ENCODE measurements at regions not wholly inside any gene's neighbourhood (a gene's known extent, or its start where the extent isn't known, plus 50 kb on each side); places are given as distances from the start of the nearest gene placed in this dataset.

DNA sequence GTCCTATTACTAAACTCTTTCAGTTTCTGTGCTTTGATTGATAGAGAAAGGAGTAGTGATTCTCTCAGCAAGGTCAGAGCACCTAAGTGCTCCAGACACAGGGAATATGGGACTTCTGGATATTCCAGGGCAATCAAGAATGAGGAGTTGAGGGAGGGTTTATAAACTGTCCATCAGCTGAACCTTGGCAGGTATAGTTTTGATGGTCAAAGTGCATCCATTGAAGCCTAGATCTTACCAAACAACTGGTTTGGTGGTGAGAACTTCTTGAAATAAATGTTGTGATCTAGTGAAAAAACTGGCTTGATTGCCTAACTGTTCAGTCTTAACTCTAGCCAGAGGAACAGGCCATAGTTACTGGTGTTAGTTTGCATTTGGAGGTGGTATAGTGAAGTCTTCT is 207.0 kb upstream of the ONECUT1 start:
- Mint-ChIP-seq H3K27me3 (ENCODE audit: low read depth in 3 of 3) (peaks cover 0 to 1% (median 0%) of the 10 kb centered on the region in 3 donors), H3K4me1 (no peaks in the 10 kb centered on the region), H3K4me3 (no peak overlapping the region), H3K36me3 (no peaks in the 10 kb centered on the region), H3K27ac (no peak overlapping the region), H3K9me3 (peaks cover 2 to 16% (median 8%) of the 10 kb centered on the region in 7 donors)
- no peaks in the 10 kb centered on the region for H3K79me2 ChIP-seq (ENCODE audit: insufficient read depth, low read length)
- H3K4me2 ChIP-seq (replicated peaks; ENCODE audit: extremely low read depth, low read length, poor library complexity, severe bottlenecking): no peak overlapping the region
- H3K9ac ChIP-seq (ENCODE audit: insufficient read depth, low read length, poor library complexity, severe bottlenecking): no peak overlapping the region
- no peak for DNase-seq
- no peaks in the 10 kb centered on the region for H3K4me1 ChIP-seq (ENCODE audit: control insufficient read depth in 1 of 2, insufficient read depth in 2 of 2, low read length in 2 of 2)
- no peak overlapping the region for H2AFZ ChIP-seq (ENCODE audit: insufficient read depth, low read depth, low read length, poor library complexity, severe bottlenecking)
- no peak overlapping the region for H3K27ac ChIP-seq (ENCODE audit: low read depth in 1 of 2, low read length in 2 of 2)
- H3K4me3 ChIP-seq (replicated peaks in 1 of 3; ENCODE audit: low read depth in 2 of 3, low read length in 3 of 3): no peak overlapping the region
- H3K27me3 ChIP-seq (ENCODE audit: control insufficient read depth in 2 of 2, insufficient read depth in 2 of 2, low read length in 2 of 2): no peaks in the 10 kb centered on the region
- no peaks in the 10 kb centered on the region for H4K20me1 ChIP-seq (ENCODE audit: insufficient read depth, low read length)
- intact Hi-C loops (cut with micrococcal nuclease): no loop called here
- H3K36me3 ChIP-seq (replicated peaks in 1 of 2; ENCODE audit: control insufficient read depth in 1 of 2, insufficient read depth in 2 of 2, low read length in 2 of 2): no peaks in the 10 kb centered on the region
- H3K9me3 ChIP-seq (replicated peaks in 1 of 2; ENCODE audit: control insufficient read depth in 1 of 2, insufficient read depth in 1 of 2, low read length in 2 of 2): no peaks in the 10 kb centered on the region
- TF ChIP-seq, protein P1, sequence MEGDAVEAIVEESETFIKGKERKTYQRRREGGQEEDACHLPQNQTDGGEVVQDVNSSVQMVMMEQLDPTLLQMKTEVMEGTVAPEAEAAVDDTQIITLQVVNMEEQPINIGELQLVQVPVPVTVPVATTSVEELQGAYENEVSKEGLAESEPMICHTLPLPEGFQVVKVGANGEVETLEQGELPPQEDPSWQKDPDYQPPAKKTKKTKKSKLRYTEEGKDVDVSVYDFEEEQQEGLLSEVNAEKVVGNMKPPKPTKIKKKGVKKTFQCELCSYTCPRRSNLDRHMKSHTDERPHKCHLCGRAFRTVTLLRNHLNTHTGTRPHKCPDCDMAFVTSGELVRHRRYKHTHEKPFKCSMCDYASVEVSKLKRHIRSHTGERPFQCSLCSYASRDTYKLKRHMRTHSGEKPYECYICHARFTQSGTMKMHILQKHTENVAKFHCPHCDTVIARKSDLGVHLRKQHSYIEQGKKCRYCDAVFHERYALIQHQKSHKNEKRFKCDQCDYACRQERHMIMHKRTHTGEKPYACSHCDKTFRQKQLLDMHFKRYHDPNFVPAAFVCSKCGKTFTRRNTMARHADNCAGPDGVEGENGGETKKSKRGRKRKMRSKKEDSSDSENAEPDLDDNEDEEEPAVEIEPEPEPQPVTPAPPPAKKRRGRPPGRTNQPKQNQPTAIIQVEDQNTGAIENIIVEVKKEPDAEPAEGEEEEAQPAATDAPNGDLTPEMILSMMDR (IDR thresholded peaks at IDR 0.05): no peak

DNA sequence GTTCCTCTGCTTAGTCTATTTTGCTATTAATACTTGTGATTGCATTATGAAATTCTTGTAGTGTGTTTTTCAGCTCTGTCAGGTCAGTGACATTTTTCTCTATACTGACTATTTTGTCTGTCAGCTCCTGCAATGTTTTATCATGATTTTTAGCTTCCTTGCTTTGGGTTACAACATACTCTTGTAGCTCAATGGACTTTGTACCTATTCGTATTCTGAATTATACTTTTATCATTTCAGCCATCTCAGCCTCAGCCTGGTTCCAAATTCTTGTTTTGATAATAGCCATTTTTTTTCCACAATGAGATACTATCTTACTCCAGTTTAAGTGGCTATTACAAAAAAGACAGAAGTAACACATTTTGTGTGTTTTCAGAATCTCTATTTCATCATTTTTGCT is 204.2 kb upstream of the ONECUT1 start:
- H3K4me3 ChIP-seq (replicated peaks in 1 of 3; ENCODE audit: low read depth in 2 of 3, low read length in 3 of 3): no peak overlapping the region
- no peak overlapping the region for H3K4me3 Mint-ChIP-seq
- WGBS (ENCODE audit: insufficient coverage): no CpG with 5 or more reads among the region's 1 CpG
- no peak overlapping the region for H3K27ac ChIP-seq (ENCODE audit: low read depth in 1 of 2, low read length in 2 of 2)
- DNase-seq: no peak
- H3K4me2 ChIP-seq (replicated peaks; ENCODE audit: extremely low read depth, low read length, poor library complexity, severe bottlenecking): no peak overlapping the region
- H3K79me2 ChIP-seq (ENCODE audit: insufficient read depth, low read length): no peaks in the 10 kb centered on the region
- no peaks in the 10 kb centered on the region for H3K27me3 ChIP-seq (ENCODE audit: control insufficient read depth in 2 of 2, insufficient read depth in 2 of 2, low read length in 2 of 2)
- no peaks in the 10 kb centered on the region for H3K36me3 ChIP-seq (replicated peaks in 1 of 2; ENCODE audit: control insufficient read depth in 1 of 2, insufficient read depth in 2 of 2, low read length in 2 of 2)
- no peaks in the 10 kb centered on the region for H3K4me1 Mint-ChIP-seq
- H3K9me3 Mint-ChIP-seq: peaks cover 4 to 20% (median 11%) of the 10 kb centered on the region in 7 donors
- H3K36me3 Mint-ChIP-seq: no peaks in the 10 kb centered on the region
- intact Hi-C loops (cut with micrococcal nuclease): no loop called here
- no peak overlapping the region for H3K27ac Mint-ChIP-seq
- no peak overlapping the region for H2AFZ ChIP-seq (ENCODE audit: insufficient read depth, low read depth, low read length, poor library complexity, severe bottlenecking)
- TF ChIP-seq, protein P1 (IDR thresholded peaks at IDR 0.05): no peak
- no peaks in the 10 kb centered on the region for H3K27me3 Mint-ChIP-seq (ENCODE audit: low read depth in 3 of 3)
- no peak overlapping the region for H3K9ac ChIP-seq (ENCODE audit: insufficient read depth, low read length, poor library complexity, severe bottlenecking)
- no peaks in the 10 kb centered on the region for H4K20me1 ChIP-seq (ENCODE audit: insufficient read depth, low read length)
- no peaks in the 10 kb centered on the region for H3K9me3 ChIP-seq (replicated peaks in 1 of 2; ENCODE audit: control insufficient read depth in 1 of 2, insufficient read depth in 1 of 2, low read length in 2 of 2)
- H3K4me1 ChIP-seq (ENCODE audit: control insufficient read depth in 1 of 2, insufficient read depth in 2 of 2, low read length in 2 of 2): no peaks in the 10 kb centered on the region

Measured in CD14-positive monocyte (primary cell).